ENCODE measurements at regions not wholly inside any gene's neighbourhood (a gene's known extent, or its start where the extent isn't known, plus 50 kb on each side); places are given as distances from the start of the nearest gene placed in this dataset.

DNA sequence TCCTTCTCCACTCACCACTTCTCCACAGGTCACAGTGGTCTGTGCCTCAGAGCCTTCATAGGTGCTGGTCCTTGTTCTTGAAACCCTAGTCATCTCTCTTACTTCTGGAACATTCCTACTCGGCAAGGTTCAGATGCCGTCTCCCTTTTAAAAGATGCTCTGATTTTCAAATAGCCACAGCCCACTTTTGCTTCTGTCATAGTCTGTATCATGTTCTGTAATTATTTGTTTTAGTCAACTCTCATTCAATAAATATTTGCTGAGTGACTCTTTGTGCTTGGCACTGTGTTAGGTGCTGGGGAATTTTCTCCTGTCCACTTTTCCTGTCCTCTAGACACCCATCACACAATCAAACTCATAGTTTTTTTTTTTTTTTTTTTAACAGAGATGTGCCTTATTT, 181.3 kb upstream of the IL12B start:
- Histone ChIP-seq H3K4me1 (ENCODE audit: control insufficient read depth in 4 of 4, insufficient read depth in 4 of 4, low read length in 3 of 4) (peaks cover 0 to 14% (median 8%) of the 10 kb centered on the region in 4 donors), H3K27ac (ENCODE audit: low read depth in 1 of 2, low read length in 2 of 2) (no peak overlapping the region), H3K9ac (ENCODE audit: low read depth in 1 of 2, low read length in 2 of 2) (no peak overlapping the region), H3K27me3 (ENCODE audit: control insufficient read depth in 4 of 4, insufficient read depth in 4 of 4, low read length in 3 of 4) (no peaks in the 10 kb centered on the region), H3K9me3 (ENCODE audit: control insufficient read depth in 4 of 4, low read length in 3 of 4) (no peaks in the 10 kb centered on the region), H3K4me3 (ENCODE audit: low read depth in 1 of 3, low read length in 3 of 3) (no peak overlapping the region), H3K36me3 (ENCODE audit: control insufficient read depth in 4 of 4, insufficient read depth in 3 of 4, low read depth in 1 of 4, low read length in 3 of 4) (no peaks in the 10 kb centered on the region)
- WGBS, result 48% methylated on average over 2 of the region's 2 CpGs
- DNase-seq (ENCODE audit: low spot score), result no peak
- TF ChIP-seq GABPA (IDR thresholded peaks at IDR 0.05 in 1 of 2, conservative IDR thresholded peaks at IDR 0.05 in 1 of 2) (no peak), REST (IDR thresholded peaks at IDR 0.05) (peak; percentile 22), JUND (IDR thresholded peaks at IDR 0.05) (peak in 1 of 2 donors; percentile 71), HNF4G (IDR thresholded peaks at IDR 0.05) (no peak), MAX (IDR thresholded peaks at IDR 0.05) (peak; percentile 20), CTCF (IDR thresholded peaks at IDR 0.05; ENCODE audit: low read depth, low read length, missing input control) (no peak), RXRA (IDR thresholded peaks at IDR 0.05) (peak in 1 of 2 donors; percentile 52), HNF4A (conservative IDR thresholded peaks at IDR 0.05) (peak in 1 of 2 donors; percentile 49), YY1 (IDR thresholded peaks at IDR 0.05) (peak; percentile 17), FOXA2 (IDR thresholded peaks at IDR 0.05) (peak; percentile 53), ATF3 (IDR thresholded peaks at IDR 0.05) (no peak), RAD21 (IDR thresholded peaks at IDR 0.05) (peak in 1 of 2 donors; percentile 39), FOXA1 (IDR thresholded peaks at IDR 0.05) (no peak), NR2F2 (IDR thresholded peaks at IDR 0.05) (no peak), SP1 (IDR thresholded peaks at IDR 0.05) (peak; percentile 15), ZBTB33 (IDR thresholded peaks at IDR 0.05) (no peak), TAF1 (conservative IDR thresholded peaks at IDR 0.05) (no peak), EGR1 (IDR thresholded peaks at IDR 0.05; ENCODE audit: low read depth in 2 of 2) (no peak)
